ENCODE measurements at regions not wholly inside any gene's neighbourhood (a gene's known extent, or its start where the extent isn't known, plus 50 kb on each side); places are given as distances from the start of the nearest gene placed in this dataset. TPM values are rescaled to one million over a fixed set of nuclear protein-coding genes. Genes with fewer than 3 reads are reported as not detected.

DNA sequence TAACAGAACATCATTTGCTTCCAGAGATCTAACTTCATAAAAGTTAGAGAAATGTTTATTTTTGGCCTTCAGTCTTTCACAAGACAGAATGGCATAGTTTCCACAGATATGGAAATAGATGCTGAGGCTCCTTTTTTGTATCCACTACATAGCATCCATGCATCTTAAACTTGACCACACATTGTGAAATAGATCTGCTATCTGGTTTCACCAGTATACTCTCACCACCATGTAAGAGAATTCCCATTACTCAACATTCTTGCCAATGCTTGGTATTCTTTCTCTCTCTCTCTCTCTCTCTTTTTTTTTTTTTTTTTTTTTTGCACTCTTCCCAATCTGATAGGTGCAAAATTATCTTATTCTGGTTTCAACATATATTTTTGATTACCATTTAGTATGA is 52.1 kb upstream of the PRMT6 start:
- Histone ChIP-seq H3K4me1 (ENCODE audit: control insufficient read depth in 4 of 4, insufficient read depth in 4 of 4, low read length in 3 of 4) (no peaks in the 10 kb centered on the region), H3K36me3 (ENCODE audit: control insufficient read depth in 4 of 4, insufficient read depth in 3 of 4, low read depth in 1 of 4, low read length in 3 of 4) (no peaks in the 10 kb centered on the region), H3K9me3 (ENCODE audit: control insufficient read depth in 4 of 4, low read length in 3 of 4) (no peaks in the 10 kb centered on the region), H3K4me3 (ENCODE audit: low read depth in 1 of 3, low read length in 3 of 3) (no peak overlapping the region), H3K27ac (ENCODE audit: low read depth in 1 of 2, low read length in 2 of 2) (no peak overlapping the region), H3K27me3 (ENCODE audit: control insufficient read depth in 4 of 4, insufficient read depth in 4 of 4, low read length in 3 of 4) (no peaks in the 10 kb centered on the region), H3K9ac (ENCODE audit: low read depth in 1 of 2, low read length in 2 of 2) (no peak overlapping the region)
- TF ChIP-seq, protein P1, sequence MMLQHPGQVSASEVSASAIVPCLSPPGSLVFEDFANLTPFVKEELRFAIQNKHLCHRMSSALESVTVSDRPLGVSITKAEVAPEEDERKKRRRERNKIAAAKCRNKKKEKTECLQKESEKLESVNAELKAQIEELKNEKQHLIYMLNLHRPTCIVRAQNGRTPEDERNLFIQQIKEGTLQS (IDR thresholded peaks at IDR 0.05) = no peak
- TF ChIP-seq HNF4G (IDR thresholded peaks at IDR 0.05) = no peak
- TF ChIP-seq, protein P2, sequence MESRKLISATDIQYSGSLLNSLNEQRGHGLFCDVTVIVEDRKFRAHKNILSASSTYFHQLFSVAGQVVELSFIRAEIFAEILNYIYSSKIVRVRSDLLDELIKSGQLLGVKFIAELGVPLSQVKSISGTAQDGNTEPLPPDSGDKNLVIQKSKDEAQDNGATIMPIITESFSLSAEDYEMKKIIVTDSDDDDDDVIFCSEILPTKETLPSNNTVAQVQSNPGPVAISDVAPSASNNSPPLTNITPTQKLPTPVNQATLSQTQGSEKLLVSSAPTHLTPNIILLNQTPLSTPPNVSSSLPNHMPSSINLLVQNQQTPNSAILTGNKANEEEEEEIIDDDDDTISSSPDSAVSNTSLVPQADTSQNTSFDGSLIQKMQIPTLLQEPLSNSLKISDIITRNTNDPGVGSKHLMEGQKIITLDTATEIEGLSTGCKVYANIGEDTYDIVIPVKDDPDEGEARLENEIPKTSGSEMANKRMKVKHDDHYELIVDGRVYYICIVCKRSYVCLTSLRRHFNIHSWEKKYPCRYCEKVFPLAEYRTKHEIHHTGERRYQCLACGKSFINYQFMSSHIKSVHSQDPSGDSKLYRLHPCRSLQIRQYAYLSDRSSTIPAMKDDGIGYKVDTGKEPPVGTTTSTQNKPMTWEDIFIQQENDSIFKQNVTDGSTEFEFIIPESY (IDR thresholded peaks at IDR 0.05) = no peak
- no peak for TF ChIP-seq TAF1 (conservative IDR thresholded peaks at IDR 0.05)
- TF ChIP-seq FOXA1 (IDR thresholded peaks at IDR 0.05) = no peak
- no peak for TF ChIP-seq FOXA2 (IDR thresholded peaks at IDR 0.05)
- TF ChIP-seq YY1 (IDR thresholded peaks at IDR 0.05) = no peak
- TF ChIP-seq JUND (IDR thresholded peaks at IDR 0.05) = no peak
- no peak for TF ChIP-seq HNF4A (conservative IDR thresholded peaks at IDR 0.05)
- no peak for TF ChIP-seq NR2F2 (IDR thresholded peaks at IDR 0.05)
- TF ChIP-seq RXRA (IDR thresholded peaks at IDR 0.05) = no peak
- TF ChIP-seq, protein P3, sequence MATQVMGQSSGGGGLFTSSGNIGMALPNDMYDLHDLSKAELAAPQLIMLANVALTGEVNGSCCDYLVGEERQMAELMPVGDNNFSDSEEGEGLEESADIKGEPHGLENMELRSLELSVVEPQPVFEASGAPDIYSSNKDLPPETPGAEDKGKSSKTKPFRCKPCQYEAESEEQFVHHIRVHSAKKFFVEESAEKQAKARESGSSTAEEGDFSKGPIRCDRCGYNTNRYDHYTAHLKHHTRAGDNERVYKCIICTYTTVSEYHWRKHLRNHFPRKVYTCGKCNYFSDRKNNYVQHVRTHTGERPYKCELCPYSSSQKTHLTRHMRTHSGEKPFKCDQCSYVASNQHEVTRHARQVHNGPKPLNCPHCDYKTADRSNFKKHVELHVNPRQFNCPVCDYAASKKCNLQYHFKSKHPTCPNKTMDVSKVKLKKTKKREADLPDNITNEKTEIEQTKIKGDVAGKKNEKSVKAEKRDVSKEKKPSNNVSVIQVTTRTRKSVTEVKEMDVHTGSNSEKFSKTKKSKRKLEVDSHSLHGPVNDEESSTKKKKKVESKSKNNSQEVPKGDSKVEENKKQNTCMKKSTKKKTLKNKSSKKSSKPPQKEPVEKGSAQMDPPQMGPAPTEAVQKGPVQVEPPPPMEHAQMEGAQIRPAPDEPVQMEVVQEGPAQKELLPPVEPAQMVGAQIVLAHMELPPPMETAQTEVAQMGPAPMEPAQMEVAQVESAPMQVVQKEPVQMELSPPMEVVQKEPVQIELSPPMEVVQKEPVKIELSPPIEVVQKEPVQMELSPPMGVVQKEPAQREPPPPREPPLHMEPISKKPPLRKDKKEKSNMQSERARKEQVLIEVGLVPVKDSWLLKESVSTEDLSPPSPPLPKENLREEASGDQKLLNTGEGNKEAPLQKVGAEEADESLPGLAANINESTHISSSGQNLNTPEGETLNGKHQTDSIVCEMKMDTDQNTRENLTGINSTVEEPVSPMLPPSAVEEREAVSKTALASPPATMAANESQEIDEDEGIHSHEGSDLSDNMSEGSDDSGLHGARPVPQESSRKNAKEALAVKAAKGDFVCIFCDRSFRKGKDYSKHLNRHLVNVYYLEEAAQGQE (IDR thresholded peaks at IDR 0.05) = no peak
- no peak for TF ChIP-seq EGR1 (IDR thresholded peaks at IDR 0.05; ENCODE audit: low read depth in 2 of 2)
- TF ChIP-seq RAD21 (IDR thresholded peaks at IDR 0.05) = no peak
- TF ChIP-seq GABPA (IDR thresholded peaks at IDR 0.05 in 1 of 2, conservative IDR thresholded peaks at IDR 0.05 in 1 of 2) = no peak
- TF ChIP-seq, protein P4, sequence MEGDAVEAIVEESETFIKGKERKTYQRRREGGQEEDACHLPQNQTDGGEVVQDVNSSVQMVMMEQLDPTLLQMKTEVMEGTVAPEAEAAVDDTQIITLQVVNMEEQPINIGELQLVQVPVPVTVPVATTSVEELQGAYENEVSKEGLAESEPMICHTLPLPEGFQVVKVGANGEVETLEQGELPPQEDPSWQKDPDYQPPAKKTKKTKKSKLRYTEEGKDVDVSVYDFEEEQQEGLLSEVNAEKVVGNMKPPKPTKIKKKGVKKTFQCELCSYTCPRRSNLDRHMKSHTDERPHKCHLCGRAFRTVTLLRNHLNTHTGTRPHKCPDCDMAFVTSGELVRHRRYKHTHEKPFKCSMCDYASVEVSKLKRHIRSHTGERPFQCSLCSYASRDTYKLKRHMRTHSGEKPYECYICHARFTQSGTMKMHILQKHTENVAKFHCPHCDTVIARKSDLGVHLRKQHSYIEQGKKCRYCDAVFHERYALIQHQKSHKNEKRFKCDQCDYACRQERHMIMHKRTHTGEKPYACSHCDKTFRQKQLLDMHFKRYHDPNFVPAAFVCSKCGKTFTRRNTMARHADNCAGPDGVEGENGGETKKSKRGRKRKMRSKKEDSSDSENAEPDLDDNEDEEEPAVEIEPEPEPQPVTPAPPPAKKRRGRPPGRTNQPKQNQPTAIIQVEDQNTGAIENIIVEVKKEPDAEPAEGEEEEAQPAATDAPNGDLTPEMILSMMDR (IDR thresholded peaks at IDR 0.05; ENCODE audit: low read depth, low read length, missing input control) = no peak
- TF ChIP-seq MAX (IDR thresholded peaks at IDR 0.05) = no peak
- DNase-seq (ENCODE audit: low spot score) = no peak

Small RNAs in the stretch of these regions (small RNA-seq; reads per million reads assigned to genes)
- not detected for gene AL596327.1
- not detected for gene SEPT2P1

All from liver (tissue), 8 donors.